Neuronal stem cell (in vitro differentiated cells): ENCODE measurements at regions not wholly inside any gene's neighbourhood (a gene's known extent, or its start where the extent isn't known, plus 50 kb on each side); places are given as distances from the start of the nearest gene placed in this dataset.
A peak's percentile ranks its signal among the peaks of the same experiment; 100 is the strongest.

Experiments used
- DNase-seq: peaks from one replicate; pipeline ENCODE4 v3.0.0-alpha.2; 2013; ENCODE audit warnings: low spot score
- H2AFZ ChIP-seq: one replicate; pipeline ENCODE4 v1.6.1; 2013; ENCODE audit warnings: mild to moderate bottlenecking, low read length, inconsistent platforms
- H2AK5ac ChIP-seq: 2 replicates; pipeline ENCODE4 v1.6.1; 2013; ENCODE audit warnings: low read depth, mild to moderate bottlenecking, inconsistent platforms, low read length, moderate library complexity, mixed read lengths
- H2BK120ac ChIP-seq: 2 replicates; pipeline ENCODE4 v1.6.1; 2013; ENCODE audit warnings: low read depth, mild to moderate bottlenecking, inconsistent platforms, low read length, moderate library complexity, mixed read lengths
- H2BK12ac ChIP-seq: one replicate; pipeline ENCODE4 v1.6.1; 2013; ENCODE audit warnings: low read length, inconsistent platforms
- H2BK15ac ChIP-seq: 2 replicates; pipeline ENCODE4 v1.6.1; 2013; ENCODE audit warnings: mild to moderate bottlenecking, low read length, inconsistent platforms, mixed read lengths
- H2BK5ac ChIP-seq: one replicate; pipeline ENCODE4 v1.6.1; 2013; ENCODE audit warnings: inconsistent platforms, mild to moderate bottlenecking, low read length, moderate library complexity
- H3K14ac ChIP-seq: one replicate; pipeline ENCODE4 v1.6.1; 2013; ENCODE audit warnings: low read length, inconsistent platforms
- H3K18ac ChIP-seq: 2 replicates; pipeline ENCODE4 v1.6.1; 2013; ENCODE audit warnings: low read length, inconsistent platforms
- H3K23ac ChIP-seq: 2 replicates; pipeline ENCODE4 v1.6.1; 2013; ENCODE audit warnings: low read depth, mild to moderate bottlenecking, mixed read lengths, low read length, inconsistent platforms; ENCODE audit not compliant: poor library complexity
- H3K27ac ChIP-seq: replicated peaks from 3 replicates; pipeline ENCODE4 v1.5.1; 2013; ENCODE audit warnings: low read length, inconsistent platforms
- H3K27me3 ChIP-seq, 3 experiments: 2 replicates each; pipeline ENCODE4 v1.6.1; 2013; ENCODE audit warnings: low read length in 3 of 3, mild to moderate bottlenecking in 2 of 3, inconsistent platforms in 1 of 3, low read depth in 1 of 3, mixed read lengths in 1 of 3, moderate library complexity in 1 of 3; ENCODE audit not compliant: control insufficient read depth in 3 of 3, insufficient read depth in 3 of 3
- H3K36me3 ChIP-seq, 2 donors: replicated peaks in 1 of 2; 2 replicates each; pipeline ENCODE4 v1.6.1; 2013; ENCODE audit warnings: low read length in 2 of 2; ENCODE audit not compliant: control insufficient read depth in 2 of 2, insufficient read depth in 2 of 2
- H3K4ac ChIP-seq: 2 replicates; pipeline ENCODE4 v1.6.1; 2013; ENCODE audit warnings: inconsistent platforms, mild to moderate bottlenecking, low read length, moderate library complexity
- H3K4me1 ChIP-seq, 2 donors: 1 replicate in 1 of 2; 2 replicates in 1 of 2; pipeline ENCODE4 v1.6.1; 2013; ENCODE audit warnings: low read length in 2 of 2, low read depth in 1 of 2; ENCODE audit not compliant: control insufficient read depth in 2 of 2, insufficient read depth in 1 of 2
- H3K4me2 ChIP-seq: one replicate; pipeline ENCODE4 v1.6.1; 2013; ENCODE audit warnings: mild to moderate bottlenecking, low read length, inconsistent platforms; ENCODE audit not compliant: insufficient read depth, poor library complexity, severe bottlenecking
- H3K4me3 ChIP-seq, 2 donors: 2 replicates each; pipeline ENCODE4 v1.5.1; 2013; ENCODE audit warnings: low read length in 2 of 2, mild to moderate bottlenecking in 2 of 2, inconsistent platforms in 1 of 2, moderate library complexity in 1 of 2
- H3K79me1 ChIP-seq: one replicate; pipeline ENCODE4 v1.6.1; 2013; ENCODE audit warnings: low read depth, mild to moderate bottlenecking, inconsistent platforms, low read length, moderate library complexity
- H3K9ac ChIP-seq: one replicate; pipeline ENCODE4 v1.6.1; 2013; ENCODE audit warnings: mild to moderate bottlenecking, low read depth, low read length, inconsistent platforms; ENCODE audit not compliant: poor library complexity
- H3K9me3 ChIP-seq, 2 donors: replicated peaks in 1 of 2; 2 replicates each; pipeline versions ENCODE3 to v1.6.1; 2013; ENCODE audit warnings: low read length in 2 of 2, mild to moderate bottlenecking in 2 of 2, inconsistent platforms in 1 of 2, low read depth in 1 of 2, mixed read lengths in 1 of 2, moderate library complexity in 1 of 2; ENCODE audit not compliant: control insufficient read depth in 2 of 2, insufficient read depth in 1 of 2
- H4K8ac ChIP-seq: one replicate; pipeline ENCODE4 v1.6.1; 2013; ENCODE audit warnings: low read depth, mild to moderate bottlenecking, inconsistent platforms, low read length, moderate library complexity
- H4K91ac ChIP-seq: one replicate; pipeline ENCODE4 v1.6.1; 2013; ENCODE audit warnings: low read length, low read depth, mild to moderate bottlenecking, inconsistent platforms; ENCODE audit not compliant: poor library complexity
- WGBS, 2 donors: extraction: QIAGEN DNeasy Blood & Tissue Kit; methylation state at CpG; one replicate each; pipeline ENCODE4 v1.1.7; 2013; ENCODE audit warnings: missing lambda C conversion rate in 2 of 2, mixed read lengths in 1 of 2; ENCODE audit not compliant: insufficient read length in 2 of 2, insufficient replicate concordance in 1 of 2; ENCODE audit errors: extremely low coverage in 2 of 2; 5-methylcytosine and 5-hydroxymethylcytosine counted together

DNA sequence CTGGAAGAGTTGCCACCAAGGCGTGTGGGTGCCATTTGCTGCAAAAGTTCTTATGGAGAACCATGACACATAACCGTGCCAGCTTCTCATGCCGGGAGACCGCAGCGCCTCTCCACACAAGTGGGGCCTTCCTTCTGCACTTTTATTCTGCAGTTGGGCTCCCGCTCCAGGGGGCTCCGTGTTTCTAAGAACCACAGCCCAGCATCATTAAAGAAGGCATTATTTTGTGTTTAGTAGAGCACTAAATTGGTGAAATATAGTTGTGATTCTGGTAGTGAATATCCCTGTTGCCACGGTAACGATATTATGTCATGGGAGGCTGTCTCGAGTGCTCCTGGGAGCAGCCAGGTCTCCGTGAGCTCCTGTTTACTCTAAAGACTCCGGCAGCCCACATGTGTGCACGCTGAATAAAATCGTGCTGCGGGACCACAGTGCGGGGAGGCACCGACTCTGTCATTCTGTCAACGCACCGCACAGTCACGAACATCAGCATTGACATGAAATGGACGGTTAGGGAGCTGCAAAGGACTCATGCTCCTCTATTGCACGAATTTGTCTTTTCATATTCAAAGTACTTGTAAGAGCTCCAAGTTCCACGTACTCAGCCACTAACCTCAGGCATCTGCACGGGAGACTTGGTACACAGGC is 68.8 kb upstream of the PITRM1 start:
- no peak overlapping the region for H3K4ac ChIP-seq
- H3K4me3 ChIP-seq = no peak overlapping the region
- no peak overlapping the region for H2AFZ ChIP-seq
- H2BK12ac ChIP-seq = no peak overlapping the region
- no peaks in the 10 kb centered on the region for H3K36me3 ChIP-seq
- no peak overlapping the region for H4K91ac ChIP-seq
- no peak for DNase-seq
- H2BK120ac ChIP-seq = no peak overlapping the region
- H3K79me1 ChIP-seq = no peaks in the 10 kb centered on the region
- no peaks in the 10 kb centered on the region for H3K9me3 ChIP-seq
- H2BK5ac ChIP-seq = no peak overlapping the region
- H3K23ac ChIP-seq = no peak overlapping the region
- H3K4me1 ChIP-seq = peaks cover 0 to 11% of the 10 kb centered on the region in 2 donors
- H3K4me2 ChIP-seq = no peak overlapping the region
- no peak overlapping the region for H2AK5ac ChIP-seq
- no peak overlapping the region for H2BK15ac ChIP-seq
- no peaks in the 10 kb centered on the region for H3K27me3 ChIP-seq
- H3K18ac ChIP-seq = peak overlapping the region; percentile 41
- H4K8ac ChIP-seq = no peak overlapping the region
- WGBS, 2 donors = no CpG with 5 or more reads among the region's 24 CpGs
- H3K9ac ChIP-seq = no peak overlapping the region
- H3K14ac ChIP-seq = no peak overlapping the region
- H3K27ac ChIP-seq = no peak overlapping the region

DNA sequence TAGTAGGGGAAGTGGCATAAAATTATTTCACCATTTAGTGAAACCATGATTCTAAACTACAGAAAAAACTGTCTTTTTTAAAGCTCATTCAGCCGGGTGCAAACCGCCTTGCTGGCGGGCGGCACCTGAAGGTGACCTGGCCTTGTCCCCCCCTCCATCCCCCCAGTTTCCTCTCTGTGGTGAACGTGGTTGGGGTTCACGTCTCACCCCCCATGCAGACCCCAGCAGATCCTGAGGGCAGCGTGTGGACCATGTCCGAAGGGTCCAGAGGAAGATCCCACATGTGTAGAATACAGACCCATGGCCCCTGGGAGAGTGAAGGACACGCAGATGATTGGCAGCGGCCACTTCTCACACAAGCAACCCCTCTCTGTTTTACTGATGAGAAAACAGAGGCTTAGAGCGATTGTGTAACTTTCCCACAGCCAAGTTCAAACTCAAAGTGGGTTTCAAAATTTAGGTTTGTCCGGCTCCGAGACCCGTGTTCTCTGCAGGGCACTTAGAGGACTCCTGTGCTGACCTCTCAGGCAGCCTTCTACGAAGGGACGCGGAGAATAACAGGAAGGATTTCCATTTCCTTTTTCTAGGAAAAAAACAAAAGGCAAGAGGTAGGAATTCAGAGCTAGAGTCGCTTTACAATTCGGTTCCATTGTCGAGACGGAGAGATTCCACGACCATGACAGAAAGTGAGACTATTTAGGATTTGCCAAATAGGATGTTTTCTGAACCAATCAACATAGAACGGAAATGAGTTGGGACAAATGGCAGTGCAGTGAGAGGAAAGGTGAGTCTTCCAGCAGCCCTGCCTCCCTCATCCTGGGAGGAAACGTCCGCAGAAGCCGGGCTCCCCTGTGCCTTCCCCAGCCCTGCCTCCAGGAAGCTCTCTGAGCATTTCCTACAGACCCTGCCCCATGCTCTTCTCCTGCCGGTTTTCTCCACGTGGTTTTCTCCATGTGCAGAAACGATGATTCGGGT is 67.6 kb upstream of the PITRM1 start:
- Histone ChIP-seq H3K4me1 (peaks cover 0 to 11% of the 10 kb centered on the region in 2 donors), H2AK5ac (no peak overlapping the region), H2BK12ac (no peak overlapping the region), H3K27me3 (no peaks in the 10 kb centered on the region), H4K8ac (no peak overlapping the region), H2BK15ac (no peak overlapping the region), H3K4me3 (no peak overlapping the region), H2BK5ac (no peak overlapping the region), H3K36me3 (no peaks in the 10 kb centered on the region), H3K4me2 (no peak overlapping the region), H4K91ac (no peak overlapping the region), H2BK120ac (no peak overlapping the region), H3K9me3 (no peaks in the 10 kb centered on the region), H3K14ac (no peak overlapping the region), H3K23ac (no peak overlapping the region), H3K9ac (no peak overlapping the region), H3K18ac (no peak overlapping the region), H2AFZ (no peak overlapping the region), H3K79me1 (no peaks in the 10 kb centered on the region), H3K4ac (no peak overlapping the region), H3K27ac (no peak overlapping the region)
- no CpG with 5 or more reads among the region's 30 CpGs for WGBS, 2 donors
- no peak for DNase-seq

DNA sequence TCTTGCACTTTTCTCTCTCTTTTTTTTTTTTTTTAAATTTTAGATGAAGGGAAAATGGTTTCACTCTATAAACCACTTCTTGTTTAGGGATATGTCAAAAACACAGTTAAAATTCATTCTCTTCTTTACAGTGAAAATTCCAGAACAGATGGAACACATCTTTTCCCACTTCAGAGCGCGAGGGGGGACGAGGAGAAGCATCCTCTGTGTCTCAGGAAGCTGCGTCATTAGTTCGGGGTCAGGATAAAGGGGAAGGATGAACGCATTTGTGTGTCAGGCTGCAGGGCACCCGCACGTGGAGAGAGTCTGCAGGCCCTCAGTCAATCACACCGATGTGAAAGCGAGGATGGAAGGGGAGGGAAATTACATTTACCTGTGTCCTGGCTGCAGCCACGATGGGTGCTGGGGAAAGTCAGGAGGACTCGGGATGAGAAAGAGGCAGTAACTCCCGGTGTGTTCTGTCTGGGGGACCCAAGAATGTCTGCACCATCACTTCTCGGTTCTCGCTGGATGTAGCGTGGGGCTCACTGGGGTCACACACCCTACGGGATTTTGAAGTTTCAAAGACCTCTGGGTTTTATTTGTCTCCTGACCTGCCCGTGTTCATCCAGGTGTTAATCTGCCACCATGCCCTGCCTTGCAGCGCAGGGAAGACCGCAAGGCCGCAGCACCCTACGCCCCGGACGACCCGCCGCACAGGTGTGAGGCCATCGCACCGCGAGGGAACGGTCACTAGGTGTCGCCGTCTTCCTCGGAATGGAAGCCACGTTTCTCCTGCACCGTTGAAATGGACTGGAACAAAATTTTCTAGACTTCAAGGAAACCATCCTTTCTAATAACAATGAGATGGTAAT is 66.7 kb upstream of the PITRM1 start:
- peaks cover 0 to 2% of the 10 kb centered on the region in 2 donors for H3K9me3 ChIP-seq
- WGBS, 2 donors = no CpG with 5 or more reads among the region's 35 CpGs
- no peak overlapping the region for H2BK15ac ChIP-seq
- peaks cover 0 to 11% of the 10 kb centered on the region in 2 donors for H3K4me1 ChIP-seq
- H3K4me2 ChIP-seq = no peak overlapping the region
- no peak overlapping the region for H3K14ac ChIP-seq
- H3K9ac ChIP-seq = no peak overlapping the region
- no peak overlapping the region for H2AFZ ChIP-seq
- H2BK120ac ChIP-seq = no peak overlapping the region
- no peak overlapping the region for H3K23ac ChIP-seq
- H3K36me3 ChIP-seq = no peaks in the 10 kb centered on the region
- peak overlapping the region; percentile 85 for H2AK5ac ChIP-seq
- DNase-seq = peak; percentile 46
- no peak overlapping the region for H3K4ac ChIP-seq
- H3K4me3 ChIP-seq = no peak overlapping the region
- no peak overlapping the region for H3K27ac ChIP-seq
- no peak overlapping the region for H4K8ac ChIP-seq
- no peak overlapping the region for H2BK12ac ChIP-seq
- H3K27me3 ChIP-seq = no peaks in the 10 kb centered on the region
- no peaks in the 10 kb centered on the region for H3K79me1 ChIP-seq
- no peak overlapping the region for H2BK5ac ChIP-seq
- H4K91ac ChIP-seq = no peak overlapping the region
- peak overlapping the region; percentile 7 for H3K18ac ChIP-seq
